GM12878 (cell line): ENCODE measurements at regions not wholly inside any gene's neighbourhood (a gene's known extent, or its start where the extent isn't known, plus 50 kb on each side); places are given as distances from the start of the nearest gene placed in this dataset.

ENCODE experiments used
- ATAC-seq: fragments of 200-7000 bp; cut with Tn5 transposase; 3 replicates; pipeline ENCODE4 v1.9.1; 2020; ENCODE audit warnings: mild to moderate bottlenecking, moderate library complexity
- BruUV-seq: library from RNA; stranded (reverse); fragments of 400-500 nt; replicated peaks from 2 replicates; lab custom pipeline; 2021; lab: Mats Ljungman, UMichigan
- CTCF ChIA-PET: fragments of 300-600 bp; sonication (Branson Sonifier 250); formaldehyde crosslinking; extraction: SDS; loops from one replicate; lab custom pipeline; 2021; ENCODE audit warnings: inconsistent platforms; lab: Yijun Ruan, JAX
- POLR2A ChIA-PET: fragments of 350-600 bp; formaldehyde crosslinking; extraction: SDS; loops from one replicate; lab custom pipeline; 2021; ENCODE audit warnings: inconsistent platforms; lab: Charles Lee
- RAD21 ChIA-PET: fragments of 300-600 bp; sonication (Branson Sonifier 250); formaldehyde crosslinking; loops from one replicate; lab custom pipeline; 2023; ENCODE audit warnings: antibody characterized with exemption; ENCODE audit not compliant: unreplicated experiment; lab: Charles Lee
- SMC1A ChIA-PET: fragments of 300-600 bp; sonication (Branson Sonifier 250); formaldehyde crosslinking; loops from one replicate; lab custom pipeline; 2023; ENCODE audit not compliant: unreplicated experiment, uncharacterized antibody; lab: Charles Lee
- DNase-seq: peaks from one replicate; pipeline ENCODE4 v3.0.0-alpha.2; 2011; ENCODE audit warnings: low read depth, low spot score
- FAIRE-seq: peaks from 3 replicates; lab custom pipeline; 2011; peaks lifted over from hg19 to GRCh38; lab: Jason Lieb, UNC
- H2AFZ ChIP-seq: 2 replicates; pipeline ENCODE4 v1.6.0; 2011; ENCODE audit warnings: low read depth, low read length, control low read depth; ENCODE audit not compliant: control insufficient read depth
- H3K27ac ChIP-seq: 2 replicates; pipeline ENCODE4 v1.5.1; 2011; ENCODE audit warnings: control low read depth; ENCODE audit not compliant: control insufficient read depth, insufficient read depth
- H3K27me3 ChIP-seq, 2 experiments: replicated peaks in 1 of 2; 2 replicates each; pipeline versions ENCODE4 v1.6.0 to v1.6.1; 2011; ENCODE audit warnings: low read length in 1 of 2; ENCODE audit not compliant: control insufficient read depth in 2 of 2, insufficient read depth in 2 of 2
- H3K36me3 ChIP-seq, 2 experiments: 2 replicates each; pipeline ENCODE4 v1.5.1; 2011; ENCODE audit warnings: low read length in 1 of 2; ENCODE audit not compliant: control insufficient read depth in 2 of 2, insufficient read depth in 2 of 2
- H3K4me1 ChIP-seq: 2 replicates; pipeline ENCODE4 v1.6.1; 2011; ENCODE audit warnings: mild to moderate bottlenecking, low read length, moderate library complexity, mixed read lengths; ENCODE audit not compliant: control insufficient read depth, insufficient read depth
- H3K4me2 ChIP-seq: 2 replicates; pipeline ENCODE4 v1.6.0; 2011; ENCODE audit warnings: control low read depth; ENCODE audit not compliant: control insufficient read depth, insufficient read depth
- H3K4me3 ChIP-seq: fragments of 200-600 bp; sonication (generic); 2 replicates; pipeline ENCODE4 v1.5.1; 2016
- H3K79me2 ChIP-seq: 2 replicates; pipeline ENCODE4 v1.6.0; 2011; ENCODE audit warnings: low read length; ENCODE audit not compliant: control insufficient read depth, insufficient read depth
- H3K9ac ChIP-seq: 2 replicates; pipeline ENCODE4 v1.8.0; 2011; ENCODE audit warnings: low read length, control low read depth, mixed read lengths; ENCODE audit not compliant: control insufficient read depth, insufficient read depth
- H3K9me3 ChIP-seq: replicated peaks from 3 replicates; pipeline ENCODE4 v1.5.1; 2011; ENCODE audit warnings: mild to moderate bottlenecking, low read length; ENCODE audit not compliant: control insufficient read depth, insufficient read depth
- H4K20me1 ChIP-seq: 2 replicates; pipeline ENCODE4 v1.6.0; 2011; ENCODE audit not compliant: control insufficient read depth, insufficient read depth
- BACH1 ChIP-seq: fragments of 450-650 bp; IDR thresholded peaks from 2 replicates; pipeline ENCODE4 v1.6.1; 2017; ENCODE audit warnings: mild to moderate bottlenecking, borderline replicate concordance
- BCL11A ChIP-seq: IDR thresholded peaks from 2 replicates; pipeline ENCODE4 v1.6.1; 2011; ENCODE audit warnings: low read depth, low read length
- EED ChIP-seq: sonication (generic); IDR thresholded peaks from 2 replicates; pipeline ENCODE4 v1.6.1; 2016; ENCODE audit warnings: antibody characterized with exemption, low read depth
- EP300 ChIP-seq, 2 experiments: fragments of 150-350 bp in 1 of 2; IDR thresholded peaks; 2 replicates each; pipeline ENCODE4 v1.6.1; 2011 to 2012; ENCODE audit warnings: low read depth in 2 of 2, low read length in 2 of 2, borderline replicate concordance in 1 of 2, improper control_type of control experiment in 1 of 2, inconsistent platforms in 1 of 2; ENCODE audit not compliant: control insufficient read depth in 1 of 2
- GABPA ChIP-seq: IDR thresholded peaks from 2 replicates; pipeline ENCODE4 v1.6.1; 2014; ENCODE audit warnings: antibody characterized with exemption, low read depth, mild to moderate bottlenecking, inconsistent platforms
- MYC ChIP-seq: IDR thresholded peaks from 2 replicates; pipeline ENCODE4 v1.6.1; 2011; ENCODE audit warnings: mild to moderate bottlenecking, low read length, moderate library complexity, inconsistent platforms; ENCODE audit not compliant: insufficient read depth, insufficient replicate concordance, insufficient read length, severe bottlenecking
- NFYA ChIP-seq: IDR thresholded peaks from 2 replicates; pipeline ENCODE4 v1.6.1; 2011; ENCODE audit warnings: low read depth, mild to moderate bottlenecking, low read length, improper control_type of control experiment, borderline replicate concordance
- RELA ChIP-seq: fragments of 450-650 bp; IDR thresholded peaks from 2 replicates; pipeline ENCODE4 v1.8.0; 2014; ENCODE audit warnings: borderline replicate concordance; ENCODE audit not compliant: partially characterized antibody
- SREBF1 ChIP-seq: IDR thresholded peaks from 2 replicates; pipeline ENCODE4 v1.6.1; 2012; ENCODE audit warnings: mild to moderate bottlenecking, low read length
- WGBS: methylation state at CpG from one replicate; pipeline ENCODE4 v1.1.6; 2016; ENCODE audit warnings: low lambda C conversion rate; ENCODE audit not compliant: insufficient replicate concordance, insufficient coverage; ENCODE audit errors: missing lambda C conversion rate; 5-methylcytosine and 5-hydroxymethylcytosine counted together
- in situ Hi-C: fragments of 300-500 bp; cut with MboI; formaldehyde crosslinking; loops from 9 replicates; pipeline ENCODE4 v1.14.3; 2018; ENCODE audit warnings: mixed read lengths
- intact Hi-C: fragments of 100-400 bp; cut with micrococcal nuclease; formaldehyde crosslinking; loops from one replicate; pipeline ENCODE4 v1.14.2; 2022; ENCODE audit not compliant: unreplicated experiment

DNA sequence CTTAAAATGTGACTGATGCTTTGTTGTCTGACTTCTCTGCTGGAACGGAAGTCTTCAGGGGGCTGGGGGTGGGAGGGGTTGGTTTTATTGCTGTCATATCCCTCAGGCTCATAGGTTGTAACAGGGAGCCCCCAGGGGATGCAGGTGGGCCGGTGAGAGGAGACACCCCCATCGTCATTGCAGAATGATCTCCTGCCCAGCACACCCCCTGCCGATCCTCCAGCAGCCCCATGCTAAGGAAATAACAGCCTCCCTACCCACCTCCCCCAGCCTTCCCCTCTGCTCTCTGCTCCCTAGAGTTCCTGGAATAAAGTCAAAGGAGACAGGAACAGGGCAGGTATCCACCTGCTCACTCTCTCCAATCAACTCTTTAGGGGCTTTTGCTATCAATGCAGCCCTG, 270.1 kb upstream of the TNRC6C start:
- Histone ChIP-seq H3K27me3 (no peaks in the 10 kb centered on the region; a peak in 1 of 4 replicates), H3K79me2 (no peaks in the 10 kb centered on the region), H3K4me3 (no peak overlapping the region), H4K20me1 (no peaks in the 10 kb centered on the region), H3K4me2 (no peak overlapping the region), H2AFZ (no peak overlapping the region), H3K9ac (no peak overlapping the region), H3K9me3 (no peaks in the 10 kb centered on the region), H3K36me3 (no peaks in the 10 kb centered on the region), H3K4me1 (peaks cover 5% of the 10 kb centered on the region), H3K27ac (no peak overlapping the region)
- CTCF ChIA-PET: no interaction called here
- ATAC-seq: no peak
- TF ChIP-seq EED (no peak), BACH1 (no peak), EP300 (IDR thresholded peaks at IDR 0.05; ENCODE audit: borderline replicate concordance in 1 of 2, control insufficient read depth in 1 of 2, low read depth in 2 of 2, low read length in 2 of 2) (no peak), GABPA (no peak), MYC (no peak), SREBF1 (no peak), RELA (no peak), BCL11A (no peak), NFYA (no peak)
- intact Hi-C loops (no loop called here), in situ Hi-C loops (no loop called here)
- BruUV-seq: no TSS peak
- 38% methylated on average over 4 of the region's 4 CpGs for WGBS
- SMC1A ChIA-PET: no interaction called here
- RAD21 ChIA-PET: no interaction called here
- POLR2A ChIA-PET: no interaction called here
- no peak for FAIRE-seq
- no peak for DNase-seq
